HG02763 (cell line): ENCODE measurements at regions not wholly inside any gene's neighbourhood (a gene's known extent, or its start where the extent isn't known, plus 50 kb on each side); places are given as distances from the start of the nearest gene placed in this dataset.

Experiments
- ATAC-seq: cut with Tn5 transposase; IDR thresholded peaks from one replicate; pipeline ENCODE4 v1.9.1; 2021; ENCODE audit warnings: mild to moderate bottlenecking, moderate library complexity; ENCODE audit not compliant: unreplicated experiment

- ATAC-seq, result no peak
These were observed 460.0 kb downstream of the FUT8 start for GRCh38 chr14:65872536-65872935.

DNA sequence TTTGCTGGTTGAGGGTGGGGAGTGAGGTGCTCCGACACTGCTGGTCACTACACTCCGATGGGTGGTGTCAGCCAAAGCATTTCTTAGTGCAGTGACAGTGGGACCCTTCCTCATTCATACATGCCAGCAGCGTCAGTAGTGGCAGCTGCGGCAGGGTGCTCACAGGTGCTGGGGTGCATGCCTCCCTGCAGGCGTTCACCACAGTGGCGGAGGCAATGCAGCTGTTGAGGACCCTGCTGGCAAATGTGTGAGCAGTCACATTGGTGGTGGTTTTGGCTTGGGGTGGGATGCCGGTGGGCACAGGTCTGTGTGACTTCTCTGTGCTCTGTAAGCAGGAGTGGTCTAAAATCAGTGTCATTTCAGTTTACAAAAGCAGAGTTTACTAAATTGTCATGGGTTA is 464.6 kb downstream of the FUT8 start:
- ATAC-seq, result no peak

GRCh38 chr14:65877624-65878023 is 465.1 kb downstream of the FUT8 start:
- no peak for ATAC-seq

GRCh38 chr14:65878586-65878985 is 466.1 kb downstream of the FUT8 start:
- ATAC-seq, result no peak

- no peak for ATAC-seq
These were observed 466.9 kb downstream of the FUT8 start for GRCh38 chr14:65879248-65880009.

- no peak for ATAC-seq
These were observed 468.0 kb downstream of the FUT8 start for GRCh38 chr14:65880507-65880906.

- no peak for ATAC-seq
These were observed 469.1 kb downstream of the FUT8 start for GRCh38 chr14:65881642-65882041.

DNA sequence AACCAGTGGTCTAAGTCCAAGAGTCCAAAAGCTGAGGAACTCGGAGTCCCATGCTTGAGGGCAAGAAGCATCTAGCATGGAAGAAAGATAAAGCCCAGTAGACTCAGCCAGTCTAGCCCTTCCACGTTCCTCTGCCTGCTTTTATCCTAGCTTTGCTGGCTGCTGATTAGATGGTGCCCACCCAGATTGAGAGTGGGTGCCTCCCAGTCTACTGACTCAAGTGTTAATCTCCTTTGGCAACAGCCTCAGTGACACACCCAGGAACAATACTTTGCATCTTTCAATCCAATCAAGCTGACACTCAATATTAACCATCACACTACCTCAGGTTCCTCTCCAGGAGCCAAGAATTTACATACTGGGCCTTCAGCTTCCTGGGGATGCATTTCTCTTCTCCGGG is 476.1 kb downstream of the FUT8 start:
- no peak for ATAC-seq

- no peak for ATAC-seq
These were observed 479.8 kb downstream of the FUT8 start for GRCh38 chr14:65892315-65892714.

DNA sequence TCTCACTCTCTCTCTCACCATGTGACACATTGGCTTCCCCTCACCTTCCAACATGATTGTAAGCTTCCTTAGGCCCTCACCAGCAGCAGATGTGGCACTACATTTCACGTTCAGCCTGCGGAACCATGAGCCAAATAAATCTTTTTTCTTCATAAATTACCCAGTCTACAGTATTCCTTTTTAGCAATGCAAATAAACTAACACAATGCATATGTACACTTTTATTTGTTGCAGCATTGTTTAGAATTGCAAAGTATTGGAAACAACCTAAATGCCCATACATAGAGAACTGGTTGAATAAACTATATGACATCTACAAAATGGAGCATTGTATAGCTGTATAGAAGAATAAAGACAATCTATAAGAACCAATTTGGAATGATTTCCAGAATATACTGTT is 487.6 kb downstream of the FUT8 start:
- ATAC-seq, result no peak

GRCh38 chr14:65901595-65901994 is 489.1 kb downstream of the FUT8 start:
- no peak for ATAC-seq

DNA sequence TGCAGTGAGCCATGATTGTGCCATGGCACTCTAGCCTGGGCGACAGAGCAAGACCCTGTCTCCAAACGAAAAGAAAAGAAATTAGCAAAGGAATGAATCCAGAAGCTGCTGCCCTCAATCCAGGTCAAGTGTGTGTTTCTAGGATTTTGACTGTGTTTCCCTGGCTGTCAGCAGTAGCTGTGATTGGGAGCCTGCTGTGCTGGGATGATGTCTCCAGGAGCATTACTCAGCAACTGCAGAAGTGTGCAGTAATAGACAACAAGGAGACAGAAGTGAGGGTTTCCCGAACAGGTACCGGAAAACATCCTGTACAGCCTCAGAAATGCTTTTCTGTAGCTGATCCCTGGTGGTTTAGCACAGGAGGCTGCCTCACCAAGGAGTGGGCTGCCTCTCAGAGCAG is 492.5 kb downstream of the FUT8 start:
- ATAC-seq, result no peak

GRCh38 chr14:65906344-65906743 is 493.8 kb downstream of the FUT8 start:
- ATAC-seq, result no peak

- no peak for ATAC-seq
These were observed 494.4 kb downstream of the FUT8 start for GRCh38 chr14:65906948-65907347.

DNA sequence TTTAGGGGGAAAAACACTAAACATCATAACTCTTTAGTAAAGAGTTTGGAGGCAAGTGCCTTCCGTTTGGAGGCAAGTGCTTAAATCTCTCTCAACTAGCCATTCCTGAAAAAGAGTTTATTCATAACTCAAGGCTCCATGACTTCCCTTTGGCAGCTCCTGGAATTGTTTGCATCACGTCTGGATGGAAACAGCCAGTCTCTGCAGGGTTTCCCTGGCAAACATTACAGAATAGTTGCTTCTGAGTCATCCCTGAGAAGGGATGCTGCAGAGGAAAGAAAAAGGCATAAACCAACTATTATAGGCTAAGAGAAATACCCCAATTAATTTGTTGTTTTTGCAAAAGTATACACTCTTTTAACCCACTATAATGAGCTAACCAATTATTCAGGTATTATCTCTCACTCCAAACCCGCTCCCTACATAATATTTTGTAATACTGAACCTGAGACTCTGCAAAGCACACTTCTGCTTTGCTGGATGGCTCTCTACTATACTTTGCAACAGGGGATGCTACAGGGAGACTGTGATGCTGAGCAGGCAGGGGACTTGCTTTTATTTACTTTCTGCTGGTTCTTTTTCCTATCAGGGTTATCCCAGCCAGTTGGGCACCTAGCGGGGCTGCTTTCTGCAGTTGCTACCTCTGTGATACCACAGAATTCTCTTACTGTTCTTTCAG is 497.7 kb downstream of the FUT8 start:
- no peak for ATAC-seq

DNA sequence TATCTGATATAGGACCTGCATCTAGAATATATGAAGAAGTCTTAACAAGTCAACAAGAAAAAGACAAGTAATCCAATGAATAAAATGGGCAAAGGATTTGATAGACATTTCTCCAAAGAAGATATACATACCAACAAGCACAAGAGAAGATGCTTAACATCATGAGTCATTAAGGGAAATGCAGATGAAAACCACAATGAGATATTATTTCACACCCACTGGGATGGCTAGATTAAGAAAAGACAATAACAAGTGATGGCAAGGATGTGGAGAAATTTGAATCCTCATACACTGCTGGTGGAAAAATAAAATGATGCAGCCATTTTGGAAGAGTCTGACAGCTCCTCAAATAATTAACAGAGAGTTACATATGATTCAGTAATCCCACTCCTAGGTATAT is 502.6 kb downstream of the FUT8 start:
- ATAC-seq, result no peak

DNA sequence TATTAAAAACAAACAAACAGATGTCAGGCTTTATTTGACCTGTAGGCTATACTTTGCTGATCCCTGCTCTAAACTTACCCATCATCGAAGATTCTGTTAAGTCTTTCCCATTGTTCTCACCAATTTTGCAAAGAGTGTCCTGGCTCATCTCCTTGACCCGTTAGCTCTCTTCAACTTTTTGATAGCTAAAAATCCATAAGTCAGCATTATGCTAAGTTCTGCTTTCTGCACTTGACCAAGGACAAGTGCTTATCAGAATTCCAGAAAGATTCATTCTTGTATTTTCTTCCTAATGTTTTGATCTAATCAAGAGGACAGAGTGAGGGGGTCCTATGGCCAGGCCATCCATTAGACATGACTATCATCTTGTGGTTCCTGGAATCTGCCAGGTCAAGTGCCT is 503.5 kb downstream of the FUT8 start:
- no peak for ATAC-seq

- ATAC-seq, result no peak
These were observed 508.5 kb downstream of the FUT8 start for GRCh38 chr14:65920996-65921395.

DNA sequence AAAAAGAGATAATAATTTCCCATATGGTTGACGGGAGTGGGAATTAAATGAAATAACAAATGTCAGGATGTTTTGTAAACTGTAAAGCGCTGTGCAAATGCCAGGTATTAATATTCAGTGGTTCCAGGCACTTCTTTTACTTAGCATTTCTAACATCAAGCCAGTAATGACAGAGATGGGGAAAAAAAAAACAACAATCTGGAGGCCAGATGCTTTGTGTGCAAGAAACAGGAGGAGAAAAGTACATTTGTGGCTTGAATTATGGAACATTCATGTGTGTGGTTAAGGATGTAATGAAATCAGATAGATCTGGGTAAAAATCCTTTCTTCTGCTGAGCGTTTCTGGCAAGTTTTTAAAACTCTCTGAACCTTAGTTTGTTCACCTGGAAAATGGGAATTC is 509.6 kb downstream of the FUT8 start:
- no peak for ATAC-seq

- no peak for ATAC-seq
These were observed 514.0 kb downstream of the FUT8 start for GRCh38 chr14:65926504-65926903.

GRCh38 chr14:65926935-65927700 is 514.6 kb downstream of the FUT8 start:
- no peak for ATAC-seq

- ATAC-seq, result no peak
These were observed 515.4 kb downstream of the FUT8 start for GRCh38 chr14:65927931-65928356.
